ENCODE measurements at regions not wholly inside any gene's neighbourhood (a gene's known extent, or its start where the extent isn't known, plus 50 kb on each side); places are given as distances from the start of the nearest gene placed in this dataset.

GRCh38 chr18:55853268-55853667, 265.3 kb upstream of the TCF4 start:
- TF ChIP-seq, protein P1, sequence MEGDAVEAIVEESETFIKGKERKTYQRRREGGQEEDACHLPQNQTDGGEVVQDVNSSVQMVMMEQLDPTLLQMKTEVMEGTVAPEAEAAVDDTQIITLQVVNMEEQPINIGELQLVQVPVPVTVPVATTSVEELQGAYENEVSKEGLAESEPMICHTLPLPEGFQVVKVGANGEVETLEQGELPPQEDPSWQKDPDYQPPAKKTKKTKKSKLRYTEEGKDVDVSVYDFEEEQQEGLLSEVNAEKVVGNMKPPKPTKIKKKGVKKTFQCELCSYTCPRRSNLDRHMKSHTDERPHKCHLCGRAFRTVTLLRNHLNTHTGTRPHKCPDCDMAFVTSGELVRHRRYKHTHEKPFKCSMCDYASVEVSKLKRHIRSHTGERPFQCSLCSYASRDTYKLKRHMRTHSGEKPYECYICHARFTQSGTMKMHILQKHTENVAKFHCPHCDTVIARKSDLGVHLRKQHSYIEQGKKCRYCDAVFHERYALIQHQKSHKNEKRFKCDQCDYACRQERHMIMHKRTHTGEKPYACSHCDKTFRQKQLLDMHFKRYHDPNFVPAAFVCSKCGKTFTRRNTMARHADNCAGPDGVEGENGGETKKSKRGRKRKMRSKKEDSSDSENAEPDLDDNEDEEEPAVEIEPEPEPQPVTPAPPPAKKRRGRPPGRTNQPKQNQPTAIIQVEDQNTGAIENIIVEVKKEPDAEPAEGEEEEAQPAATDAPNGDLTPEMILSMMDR (IDR thresholded peaks at IDR 0.05; ENCODE audit: poor library complexity, severe bottlenecking), result no peak
- Histone ChIP-seq H3K9me3 (ENCODE audit: severe bottlenecking) (no peaks in the 10 kb centered on the region), H3K36me3 (ENCODE audit: low read depth) (no peaks in the 10 kb centered on the region), H3K27ac (ENCODE audit: poor library complexity, severe bottlenecking) (no peak overlapping the region), H3K4me3 (ENCODE audit: severe bottlenecking) (no peak overlapping the region), H3K4me1 (ENCODE audit: insufficient read depth, poor library complexity, severe bottlenecking) (peaks cover 28% of the 10 kb centered on the region), H3K27me3 (ENCODE audit: insufficient read depth, poor library complexity, severe bottlenecking) (no peaks in the 10 kb centered on the region)
- DNase-seq (ENCODE audit: low spot score) (no peak), ATAC-seq (ENCODE audit: low read depth) (no peak)

DNA sequence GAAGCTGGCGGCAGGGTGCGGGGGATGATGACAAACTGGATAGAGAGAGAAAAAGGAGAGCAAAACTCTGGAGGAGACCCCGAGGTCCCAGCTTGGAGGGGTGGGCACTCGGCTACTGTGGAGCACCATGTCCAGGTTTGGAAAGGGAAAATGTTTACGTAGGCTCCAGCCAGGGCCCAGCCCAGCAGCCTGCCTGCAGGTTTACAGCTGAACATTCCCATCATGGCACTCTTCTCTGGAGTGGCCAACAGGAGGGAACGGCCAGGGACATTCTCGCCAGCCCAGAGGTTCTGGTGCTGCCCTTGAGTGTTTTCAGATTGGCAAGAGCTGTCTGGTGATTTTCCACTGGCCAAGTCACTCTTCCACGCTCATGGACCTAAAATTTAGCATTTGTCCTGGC, 262.9 kb upstream of the TCF4 start:
- Histone ChIP-seq H3K27me3 (ENCODE audit: insufficient read depth, poor library complexity, severe bottlenecking) (no peaks in the 10 kb centered on the region), H3K4me3 (ENCODE audit: severe bottlenecking) (no peak overlapping the region), H3K4me1 (ENCODE audit: insufficient read depth, poor library complexity, severe bottlenecking) (peaks cover 8% of the 10 kb centered on the region), H3K36me3 (ENCODE audit: low read depth) (no peaks in the 10 kb centered on the region), H3K27ac (ENCODE audit: poor library complexity, severe bottlenecking) (no peak overlapping the region), H3K9me3 (ENCODE audit: severe bottlenecking) (no peaks in the 10 kb centered on the region)
- no peak for ATAC-seq (ENCODE audit: low read depth)
- DNase-seq (ENCODE audit: low spot score), result no peak
- TF ChIP-seq, protein P1 (IDR thresholded peaks at IDR 0.05; ENCODE audit: poor library complexity, severe bottlenecking), result no peak

GRCh38 chr18:55849391-55849790, 261.4 kb upstream of the TCF4 start:
- Histone ChIP-seq H3K27me3 (ENCODE audit: insufficient read depth, poor library complexity, severe bottlenecking) (no peaks in the 10 kb centered on the region), H3K4me3 (ENCODE audit: severe bottlenecking) (no peak overlapping the region), H3K36me3 (ENCODE audit: low read depth) (no peaks in the 10 kb centered on the region), H3K9me3 (ENCODE audit: severe bottlenecking) (no peaks in the 10 kb centered on the region), H3K4me1 (ENCODE audit: insufficient read depth, poor library complexity, severe bottlenecking) (no peaks in the 10 kb centered on the region), H3K27ac (ENCODE audit: poor library complexity, severe bottlenecking) (no peak overlapping the region)
- ATAC-seq (ENCODE audit: low read depth) (no peak), DNase-seq (ENCODE audit: low spot score) (no peak)
- TF ChIP-seq, protein P1 (IDR thresholded peaks at IDR 0.05; ENCODE audit: poor library complexity, severe bottlenecking), result no peak

DNA sequence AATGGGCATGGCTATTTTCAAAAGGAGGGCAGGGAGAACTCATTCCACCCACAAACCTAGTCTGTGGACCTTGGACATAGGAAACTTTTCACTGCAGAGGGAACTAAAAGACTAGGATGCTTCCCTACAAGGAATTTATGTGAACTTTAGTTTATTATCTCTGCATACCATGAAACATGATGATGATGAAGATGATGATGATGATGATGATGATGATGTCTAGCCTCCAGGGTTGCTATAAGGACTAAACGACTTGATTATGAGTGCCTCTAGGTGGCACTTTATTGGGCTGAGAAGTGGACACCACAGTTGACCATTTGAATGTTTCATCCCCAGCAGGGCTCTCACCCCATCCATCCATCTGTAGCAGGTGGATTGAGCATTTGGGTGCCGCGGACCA, 260.0 kb upstream of the TCF4 start:
- H3K9me3 ChIP-seq (ENCODE audit: severe bottlenecking), result no peaks in the 10 kb centered on the region
- no peak overlapping the region for H3K4me3 ChIP-seq (ENCODE audit: severe bottlenecking)
- DNase-seq (ENCODE audit: low spot score) (no peak), ATAC-seq (ENCODE audit: low read depth) (no peak)
- H3K27ac ChIP-seq (ENCODE audit: poor library complexity, severe bottlenecking), result no peak overlapping the region
- no peaks in the 10 kb centered on the region for H3K27me3 ChIP-seq (ENCODE audit: insufficient read depth, poor library complexity, severe bottlenecking)
- no peaks in the 10 kb centered on the region for H3K4me1 ChIP-seq (ENCODE audit: insufficient read depth, poor library complexity, severe bottlenecking)
- TF ChIP-seq, protein P1 (IDR thresholded peaks at IDR 0.05; ENCODE audit: poor library complexity, severe bottlenecking), result no peak
- H3K36me3 ChIP-seq (ENCODE audit: low read depth), result no peaks in the 10 kb centered on the region

DNA sequence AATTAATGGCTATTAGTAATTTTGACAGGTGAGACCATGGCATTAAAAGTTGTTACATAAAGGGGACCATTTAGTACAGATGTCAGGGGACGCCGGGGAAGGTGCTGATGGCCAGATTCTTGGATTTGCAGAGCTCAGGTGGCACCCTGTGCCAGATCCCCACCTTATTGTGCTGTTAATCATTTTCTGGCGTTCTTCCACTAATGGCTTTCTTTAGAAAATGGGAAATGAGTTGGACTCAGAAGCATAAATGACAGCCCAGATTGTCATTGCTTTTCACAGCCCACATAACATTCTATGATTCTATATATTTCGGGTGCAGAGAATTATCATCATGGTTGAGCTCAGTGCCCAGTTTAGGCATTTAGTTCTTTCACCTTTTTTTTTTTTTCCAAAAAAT, 257.2 kb upstream of the TCF4 start:
- Histone ChIP-seq H3K36me3 (ENCODE audit: low read depth) (no peaks in the 10 kb centered on the region), H3K4me1 (ENCODE audit: insufficient read depth, poor library complexity, severe bottlenecking) (no peaks in the 10 kb centered on the region), H3K4me3 (ENCODE audit: severe bottlenecking) (no peak overlapping the region), H3K9me3 (ENCODE audit: severe bottlenecking) (no peaks in the 10 kb centered on the region), H3K27me3 (ENCODE audit: insufficient read depth, poor library complexity, severe bottlenecking) (no peaks in the 10 kb centered on the region), H3K27ac (ENCODE audit: poor library complexity, severe bottlenecking) (no peak overlapping the region)
- ATAC-seq (ENCODE audit: low read depth) (no peak), DNase-seq (ENCODE audit: low spot score) (no peak)
- TF ChIP-seq, protein P1 (IDR thresholded peaks at IDR 0.05; ENCODE audit: poor library complexity, severe bottlenecking), result no peak
